DOHH2 (cell line): ENCODE measurements at regions not wholly inside any gene's neighbourhood (a gene's known extent, or its start where the extent isn't known, plus 50 kb on each side); places are given as distances from the start of the nearest gene placed in this dataset.

Source experiments
- H3F3A ChIP-seq: fragments of 200-600 bp; sonication (generic), shearing (Covaris generic); 2 replicates; pipeline ENCODE4 v1.6.0; 2016; ENCODE audit warnings: antibody characterized with exemption, mild to moderate bottlenecking; ENCODE audit not compliant: control insufficient read depth, insufficient read depth
- H3K27ac ChIP-seq: fragments of 200-600 bp; sonication (generic); 2 replicates; pipeline ENCODE4 v1.5.1; 2014; ENCODE audit warnings: low read depth, mild to moderate bottlenecking, low read length, moderate library complexity
- H3K27me3 ChIP-seq: fragments of 200-600 bp; sonication (generic); 2 replicates; pipeline ENCODE4 v1.6.1; 2014; ENCODE audit warnings: mild to moderate bottlenecking, low read length, mixed read lengths; ENCODE audit not compliant: control insufficient read depth
- H3K36me3 ChIP-seq: fragments of 200-600 bp; sonication (generic); 2 replicates; pipeline ENCODE4 v1.6.1; 2014; ENCODE audit warnings: mild to moderate bottlenecking, low read length, moderate library complexity, mixed read lengths; ENCODE audit not compliant: control insufficient read depth
- H3K4me1 ChIP-seq: fragments of 200-600 bp; sonication (generic); 2 replicates; pipeline ENCODE4 v1.6.1; 2014; ENCODE audit warnings: mild to moderate bottlenecking, low read length, mixed read lengths; ENCODE audit not compliant: control insufficient read depth
- H3K4me2 ChIP-seq: fragments of 200-600 bp; sonication (generic); 2 replicates; pipeline ENCODE4 v1.6.0; 2014; ENCODE audit warnings: mild to moderate bottlenecking, low read length, moderate library complexity
- H3K4me3 ChIP-seq: fragments of 200-600 bp; sonication (generic); 2 replicates; pipeline ENCODE4 v1.5.1; 2014; ENCODE audit warnings: mild to moderate bottlenecking, low read length, mixed read lengths
- H3K79me2 ChIP-seq: fragments of 200-600 bp; sonication (generic); 2 replicates; pipeline ENCODE4 v1.6.1; 2014; ENCODE audit warnings: mild to moderate bottlenecking, low read length, mixed read lengths; ENCODE audit not compliant: control insufficient read depth
- H3K9me2 ChIP-seq: fragments of 200-600 bp; sonication (generic); replicated peaks from 2 replicates; pipeline ENCODE4 v1.6.1; 2014; ENCODE audit warnings: mild to moderate bottlenecking, low read length, mixed read lengths; ENCODE audit not compliant: control insufficient read depth
- H3K9me3 ChIP-seq: fragments of 200-600 bp; sonication (generic); 2 replicates; pipeline ENCODE4 v1.6.1; 2014; ENCODE audit warnings: antibody characterized with exemption, low read length, mixed read lengths; ENCODE audit not compliant: control insufficient read depth, insufficient read depth
- H4K20me1 ChIP-seq: fragments of 200-600 bp; sonication (generic); 2 replicates; pipeline ENCODE4 v1.6.0; 2014; ENCODE audit warnings: low read depth, mild to moderate bottlenecking, antibody characterized with exemption, low read length, moderate library complexity; ENCODE audit not compliant: control insufficient read depth, insufficient read depth
- CTCF ChIP-seq: fragments of 200-600 bp; sonication (generic); IDR thresholded peaks from one replicate; pipeline ENCODE4 v1.5.1; 2014; ENCODE audit warnings: antibody characterized with exemption, mild to moderate bottlenecking, low read depth, low read length; ENCODE audit not compliant: poor library complexity, severe bottlenecking
- EZH2phosphoT487 ChIP-seq: fragments of 200-600 bp; sonication (generic); IDR thresholded peaks from 2 replicates; pipeline ENCODE4 v1.6.1; 2017; ENCODE audit warnings: borderline replicate concordance, mild to moderate bottlenecking, antibody characterized with exemption, low read length, moderate library complexity, mixed read lengths

- no peaks in the 10 kb centered on the region for H4K20me1 ChIP-seq
- H3K4me3 ChIP-seq, result no peak overlapping the region
- H3K27me3 ChIP-seq, result no peaks in the 10 kb centered on the region
- TF ChIP-seq CTCF (no peak), EZH2phosphoT487 (no peak)
- no peaks in the 10 kb centered on the region for H3F3A ChIP-seq
- no peaks in the 10 kb centered on the region for H3K9me3 ChIP-seq
- H3K79me2 ChIP-seq, result no peaks in the 10 kb centered on the region
- no peaks in the 10 kb centered on the region for H3K9me2 ChIP-seq
- H3K4me2 ChIP-seq, result no peak overlapping the region
- H3K4me1 ChIP-seq, result no peaks in the 10 kb centered on the region
- no peak overlapping the region for H3K27ac ChIP-seq
- no peaks in the 10 kb centered on the region for H3K36me3 ChIP-seq
These were observed 414.1 kb downstream of the KCNH5 start for GRCh38 chr14:62631176-62631575.

- no peaks in the 10 kb centered on the region for H3F3A ChIP-seq
- TF ChIP-seq CTCF (no peak), EZH2phosphoT487 (no peak)
- no peak overlapping the region for H3K4me2 ChIP-seq
- no peak overlapping the region for H3K27ac ChIP-seq
- H4K20me1 ChIP-seq, result no peaks in the 10 kb centered on the region
- no peaks in the 10 kb centered on the region for H3K79me2 ChIP-seq
- no peaks in the 10 kb centered on the region for H3K4me1 ChIP-seq
- H3K36me3 ChIP-seq, result no peaks in the 10 kb centered on the region
- H3K4me3 ChIP-seq, result no peak overlapping the region
- no peaks in the 10 kb centered on the region for H3K9me2 ChIP-seq
- H3K9me3 ChIP-seq, result no peaks in the 10 kb centered on the region
- no peaks in the 10 kb centered on the region for H3K27me3 ChIP-seq
These were observed 412.5 kb downstream of the KCNH5 start for GRCh38 chr14:62632771-62633170.

GRCh38 chr14:62645649-62646048 is 399.6 kb downstream of the KCNH5 start:
- no peak overlapping the region for H3K4me2 ChIP-seq
- H4K20me1 ChIP-seq, result no peaks in the 10 kb centered on the region
- H3K79me2 ChIP-seq, result no peaks in the 10 kb centered on the region
- no peaks in the 10 kb centered on the region for H3K9me2 ChIP-seq
- no peaks in the 10 kb centered on the region for H3K36me3 ChIP-seq
- no peaks in the 10 kb centered on the region for H3F3A ChIP-seq
- no peak overlapping the region for H3K4me3 ChIP-seq
- TF ChIP-seq EZH2phosphoT487 (no peak), CTCF (no peak)
- no peak overlapping the region for H3K27ac ChIP-seq
- H3K9me3 ChIP-seq, result no peaks in the 10 kb centered on the region
- no peaks in the 10 kb centered on the region for H3K4me1 ChIP-seq
- H3K27me3 ChIP-seq, result no peaks in the 10 kb centered on the region
